Mammary epithelial cell (primary cell): ENCODE measurements at regions not wholly inside any gene's neighbourhood (a gene's known extent, or its start where the extent isn't known, plus 50 kb on each side); places are given as distances from the start of the nearest gene placed in this dataset.

ENCODE experiments used
- CTCF ChIP-seq, 2 donors: IDR thresholded peaks in 1 of 2; conservative IDR thresholded peaks in 1 of 2; 2 replicates each; pipeline ENCODE4 v1.5.1; 2011 to 2012; ENCODE audit warnings: inconsistent platforms in 2 of 2, low read length in 2 of 2, mild to moderate bottlenecking in 2 of 2, control low read depth in 1 of 2, low read depth in 1 of 2; ENCODE audit not compliant: insufficient read depth in 1 of 2; ENCODE audit errors: extremely low read depth in 1 of 2
- EZH2 ChIP-seq: IDR thresholded peaks from 2 replicates; pipeline ENCODE4 v1.6.1; 2012; ENCODE audit warnings: low read length, inconsistent platforms, borderline replicate concordance

GRCh38 chr19:32168606-32169005 is 176.8 kb upstream of the ZNF507 start:
- TF ChIP-seq CTCF (conservative IDR thresholded peaks at IDR 0.05 in 1 of 2, IDR thresholded peaks at IDR 0.05 in 1 of 2; ENCODE audit: extremely low read depth in 1 of 2, insufficient read depth in 1 of 2, low read depth in 1 of 2, low read length in 2 of 2), result no peak
- TF ChIP-seq EZH2, result no peak
